Coronary artery (tissue), 2 donors: ENCODE measurements at regions not wholly inside any gene's neighbourhood (a gene's known extent, or its start where the extent isn't known, plus 50 kb on each side); places are given as distances from the start of the nearest gene placed in this dataset.

Source experiments
- DNase-seq: peaks from one replicate; pipeline ENCODE4 v3.0.0-alpha.2; 2017; ENCODE audit warnings: low spot score
- H3K27ac ChIP-seq, 2 donors: fragments of 200-600 bp; sonication (generic); one replicate each; pipeline ENCODE4 v1.5.1; 2016 to 2019
- H3K4me3 ChIP-seq: fragments of 200-600 bp; sonication (generic); 2 replicates; pipeline ENCODE4 v1.5.1; 2016; ENCODE audit warnings: mild to moderate bottlenecking, moderate library complexity
- CTCF ChIP-seq: fragments of 200-600 bp; sonication (generic); IDR thresholded peaks from one replicate; pipeline ENCODE4 v1.5.1; 2019; ENCODE audit warnings: antibody characterized with exemption

- no peak overlapping the region for H3K4me3 ChIP-seq
- H3K27ac ChIP-seq = no peak overlapping the region
- TF ChIP-seq CTCF = no peak
- DNase-seq = no peak
These were observed 390.4 kb downstream of the EFNB2 start for GRCh38 chr13:106145070-106145469.

- DNase-seq = no peak
- TF ChIP-seq CTCF = no peak
- H3K4me3 ChIP-seq = no peak overlapping the region
- no peak overlapping the region for H3K27ac ChIP-seq
These were observed 391.3 kb downstream of the EFNB2 start for GRCh38 chr13:106143930-106144709.

- Histone ChIP-seq H3K4me3 (no peak overlapping the region), H3K27ac (no peak overlapping the region)
- no peak for DNase-seq
- no peak for TF ChIP-seq CTCF
These were observed 392.1 kb downstream of the EFNB2 start for GRCh38 chr13:106143392-106143791.

- DNase-seq = no peak
- no peak for TF ChIP-seq CTCF
- H3K4me3 ChIP-seq = no peak overlapping the region
- H3K27ac ChIP-seq = no peak overlapping the region
These were observed 395.0 kb downstream of the EFNB2 start for GRCh38 chr13:106140476-106140875.

GRCh38 chr13:106139942-106140341 lies 395.5 kb downstream of the EFNB2 start:
- DNase-seq = no peak
- H3K27ac ChIP-seq = no peak overlapping the region

GRCh38 chr13:106139377-106139776 lies 396.1 kb downstream of the EFNB2 start:
- no peak for DNase-seq
- H3K4me3 ChIP-seq = no peak overlapping the region

More at GRCh38 chr13:106139942-106140341, 395.5 kb downstream of the EFNB2 start:
- no peak overlapping the region for H3K4me3 ChIP-seq
- no peak for TF ChIP-seq CTCF

More at GRCh38 chr13:106139377-106139776, 396.1 kb downstream of the EFNB2 start:
- no peak overlapping the region for H3K27ac ChIP-seq
- no peak for TF ChIP-seq CTCF
